ENCODE measurements at regions not wholly inside any gene's neighbourhood (a gene's known extent, or its start where the extent isn't known, plus 50 kb on each side); places are given as distances from the start of the nearest gene placed in this dataset.

DNA sequence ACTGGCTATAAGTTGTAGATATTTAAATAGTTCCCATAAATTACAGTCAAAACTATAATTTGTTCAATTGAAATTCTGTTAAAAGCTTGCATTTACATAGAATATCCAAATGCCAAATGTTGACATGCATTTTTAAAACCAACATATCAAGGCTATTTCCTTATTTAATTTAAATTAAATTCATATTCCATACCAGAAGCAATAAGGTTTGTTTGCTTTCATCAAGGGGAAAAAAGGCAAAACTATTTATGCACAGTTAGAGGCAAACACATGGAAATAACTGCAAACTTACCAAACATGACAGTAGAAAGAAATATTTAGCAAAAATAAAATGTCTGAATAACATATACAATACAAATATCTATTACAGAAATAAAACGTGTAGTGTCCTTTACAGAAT is 1581.2 kb upstream of the TENM4 start:
- DNase-seq (ENCODE audit: low spot score): no peak

DNA sequence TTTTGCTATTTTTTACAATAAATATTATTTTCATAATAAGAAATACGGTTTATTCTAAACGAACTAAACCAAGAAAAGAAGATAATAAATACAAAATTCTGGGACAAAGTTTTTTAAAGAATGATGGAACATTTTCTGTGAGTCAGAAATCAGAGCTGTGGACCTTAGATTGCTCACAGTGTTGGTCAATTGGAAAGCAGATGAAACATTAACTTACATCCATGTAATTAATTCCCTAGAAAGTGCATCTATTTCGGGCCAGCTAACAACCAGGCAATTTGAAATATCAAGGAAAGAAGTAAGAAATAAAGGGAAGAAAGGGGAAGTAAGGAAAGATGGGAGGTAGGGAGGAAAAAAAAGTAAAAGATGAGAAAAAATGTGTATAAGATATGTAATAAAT is 1569.8 kb upstream of the TENM4 start:
- DNase-seq (ENCODE audit: low spot score): no peak

DNA sequence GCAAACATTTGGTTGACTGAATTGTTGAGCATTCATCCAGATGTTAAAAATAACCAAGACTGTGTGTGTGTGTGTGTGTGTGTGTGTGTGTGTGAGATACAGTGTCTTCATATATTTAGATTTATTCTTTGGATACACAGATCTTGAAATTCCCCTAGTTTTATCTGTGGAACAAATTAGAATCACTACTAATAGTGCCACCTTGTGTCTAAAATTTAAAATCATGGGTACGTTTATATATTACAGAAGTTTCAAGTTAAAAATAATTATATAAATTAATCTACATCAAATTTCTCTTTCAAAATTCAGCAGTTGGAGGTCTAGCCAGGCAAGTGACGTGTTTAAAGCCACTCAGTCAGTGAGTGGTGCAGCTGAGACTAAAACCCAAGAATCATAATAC is 1566.2 kb upstream of the TENM4 start:
- no peak for DNase-seq (ENCODE audit: low spot score)

DNA sequence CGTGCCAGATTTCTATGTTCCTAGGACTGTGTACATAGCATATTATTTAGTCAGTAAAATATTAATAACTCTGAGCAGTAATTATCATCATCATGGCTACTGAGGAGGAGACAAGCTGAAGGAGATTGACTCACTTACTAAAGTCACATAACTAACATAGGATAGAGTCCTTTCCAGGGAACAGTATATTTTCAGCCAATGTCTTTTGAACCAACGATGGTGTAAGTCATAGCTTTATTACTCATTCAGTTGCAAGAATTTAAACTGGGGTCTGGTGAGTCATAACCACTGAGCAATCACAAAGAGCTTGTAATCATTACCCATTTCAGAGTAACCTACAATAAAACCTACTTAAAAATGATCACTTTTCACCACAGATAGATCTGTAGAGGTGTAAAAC is 1564.8 kb upstream of the TENM4 start:
- no peak for DNase-seq (ENCODE audit: low spot score)

DNA sequence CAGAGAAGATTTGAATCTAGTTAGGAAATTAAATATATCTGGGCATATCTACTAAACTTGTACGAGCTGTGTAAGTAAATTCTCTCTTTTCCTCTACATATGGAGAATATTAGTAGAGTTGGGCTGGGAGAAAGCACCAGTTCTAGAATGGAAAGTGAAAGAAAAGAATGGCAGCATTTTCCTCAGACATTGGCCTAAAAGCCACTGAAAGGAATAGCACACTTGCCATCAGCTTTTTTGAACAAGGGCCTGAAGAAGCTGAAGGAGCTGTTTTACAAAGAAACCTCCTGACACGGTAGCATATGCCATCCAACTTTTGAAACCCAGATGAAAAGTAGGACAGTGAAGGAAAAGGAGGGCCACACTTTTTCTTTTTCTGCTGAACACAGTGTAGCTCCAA is 1563.7 kb upstream of the TENM4 start:
- no peak for DNase-seq (ENCODE audit: low spot score)

DNA sequence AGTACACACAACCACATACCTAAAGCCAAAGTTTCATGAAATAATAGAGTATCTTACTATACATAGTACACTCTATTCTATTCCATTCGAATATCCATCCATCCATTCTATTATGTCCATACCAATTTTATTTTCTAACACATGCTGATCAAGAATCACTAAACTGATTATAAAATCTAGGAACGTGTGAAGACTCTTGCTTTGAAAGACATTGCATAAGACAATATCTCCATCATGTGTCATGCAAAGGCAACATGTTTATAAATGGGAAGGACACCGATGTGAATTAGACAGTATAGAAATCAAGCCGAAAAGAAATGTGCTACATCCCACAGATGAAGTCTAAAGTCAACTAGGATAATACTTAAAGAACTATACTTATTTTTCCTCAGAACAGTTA is 1561.5 kb upstream of the TENM4 start:
- DNase-seq (ENCODE audit: low spot score): no peak

DNA sequence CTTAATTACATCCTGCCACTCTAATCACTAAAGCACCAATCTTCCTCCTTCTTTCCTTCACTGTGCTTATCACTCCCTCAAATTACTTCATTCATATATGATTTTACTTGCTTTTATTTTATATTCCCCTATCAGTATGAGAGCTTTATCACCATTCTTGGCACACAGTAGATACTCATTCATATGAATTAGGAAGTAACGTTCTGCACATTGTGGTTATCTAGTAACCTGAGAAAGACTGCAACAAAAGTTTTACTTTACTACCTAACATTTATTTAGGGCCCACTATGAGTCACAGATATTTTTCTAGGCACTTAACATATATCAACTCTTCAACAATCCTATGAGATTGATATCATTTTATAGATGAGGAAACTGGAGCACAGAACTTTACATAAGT is 1559.9 kb upstream of the TENM4 start:
- no peak for DNase-seq (ENCODE audit: low spot score)

DNA sequence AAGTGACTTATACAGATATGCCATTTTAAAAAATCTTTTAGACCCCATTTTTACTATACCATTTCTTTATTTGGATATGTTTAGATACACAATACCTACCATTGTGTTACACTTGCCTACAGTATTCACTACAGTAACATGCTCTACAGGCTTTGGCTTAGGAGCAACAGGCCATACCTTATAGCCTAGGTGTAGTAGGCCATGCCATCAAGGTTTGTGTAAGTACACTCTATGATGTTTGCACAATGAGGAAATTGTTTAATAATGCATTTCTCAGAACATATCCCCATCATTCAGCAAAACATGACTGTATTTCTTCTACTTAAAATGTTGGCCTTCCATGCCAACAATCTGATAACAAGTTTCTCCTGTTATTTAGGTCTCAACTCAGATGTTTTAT is 1559.5 kb upstream of the TENM4 start:
- no peak for DNase-seq (ENCODE audit: low spot score)

DNA sequence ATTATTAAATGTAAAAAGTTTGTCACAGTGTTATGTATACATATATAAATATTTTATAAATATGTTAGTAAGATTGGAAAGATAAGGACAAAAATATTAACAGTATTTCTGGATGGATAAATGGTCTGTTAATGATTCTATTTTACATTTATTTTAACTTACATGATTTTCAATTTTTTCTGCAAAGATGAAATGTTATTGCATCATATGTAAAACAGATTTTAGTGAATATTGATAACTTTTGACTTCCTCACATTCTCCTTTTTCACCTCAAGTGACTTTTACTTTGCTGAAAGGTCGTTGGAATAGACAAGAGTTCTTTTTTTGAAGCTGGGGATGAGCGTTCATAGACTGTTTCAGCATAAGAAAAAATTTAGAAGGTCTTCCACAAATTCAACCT is 1554.7 kb upstream of the TENM4 start:
- no peak for DNase-seq (ENCODE audit: low spot score)

DNA sequence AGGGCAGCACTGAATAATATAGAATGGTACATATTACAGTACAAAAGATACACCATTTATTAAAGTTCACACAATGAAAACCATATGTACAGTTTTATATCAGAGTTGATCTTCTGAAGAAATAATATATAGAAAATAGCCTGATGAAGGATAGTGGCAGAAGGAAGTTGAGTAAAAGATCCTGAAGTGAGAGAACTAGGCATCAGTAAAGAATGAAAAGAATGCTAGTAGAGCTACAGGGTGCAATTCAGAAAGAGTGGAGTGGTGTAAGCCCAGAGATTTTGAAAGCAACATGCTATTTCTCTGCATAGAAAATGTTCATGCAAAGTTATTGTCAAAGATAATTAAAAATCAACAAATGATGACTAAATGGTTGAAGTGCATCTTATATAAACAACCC is 1552.7 kb upstream of the TENM4 start:
- no peak for DNase-seq (ENCODE audit: low spot score)

DNA sequence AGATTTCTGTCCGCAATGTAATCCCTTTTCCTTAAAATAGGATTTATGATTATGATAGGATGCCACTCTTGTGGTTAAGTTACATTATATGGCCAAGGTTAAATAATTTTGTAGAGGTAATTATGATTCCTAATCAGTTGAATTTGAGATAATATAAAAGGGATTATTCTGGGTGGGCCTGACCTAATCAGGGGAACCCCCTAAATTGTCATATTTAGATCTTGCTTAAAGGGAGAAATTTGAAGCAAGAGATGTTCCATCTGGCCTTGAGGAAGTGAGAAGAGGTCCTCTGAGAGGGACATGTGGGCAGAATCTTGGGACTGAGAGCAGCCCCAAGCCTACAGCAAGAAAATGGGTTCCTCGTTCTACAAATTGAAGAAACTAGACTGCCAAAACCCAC is 1550.1 kb upstream of the TENM4 start:
- no peak for DNase-seq (ENCODE audit: low spot score)

DNA sequence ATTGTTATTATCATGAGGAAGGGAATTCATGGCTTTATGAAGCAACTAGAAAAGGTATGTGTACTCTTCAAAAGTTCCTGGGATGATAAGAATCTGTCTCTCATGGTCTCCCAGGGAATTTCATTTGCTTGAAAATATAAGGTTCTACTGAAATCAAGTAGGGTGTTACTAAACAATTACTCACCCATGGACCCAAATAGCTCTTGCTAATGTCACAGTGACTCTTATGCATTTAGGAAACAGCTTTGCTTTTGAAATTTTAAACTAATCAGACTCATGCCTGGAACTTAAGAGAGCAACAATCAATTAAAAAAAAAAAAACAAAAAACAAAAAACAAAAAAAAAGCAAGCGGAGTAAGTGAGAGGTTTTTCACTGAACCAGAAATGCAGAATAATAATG is 1546.3 kb upstream of the TENM4 start:
- DNase-seq (ENCODE audit: low spot score): no peak

DNA sequence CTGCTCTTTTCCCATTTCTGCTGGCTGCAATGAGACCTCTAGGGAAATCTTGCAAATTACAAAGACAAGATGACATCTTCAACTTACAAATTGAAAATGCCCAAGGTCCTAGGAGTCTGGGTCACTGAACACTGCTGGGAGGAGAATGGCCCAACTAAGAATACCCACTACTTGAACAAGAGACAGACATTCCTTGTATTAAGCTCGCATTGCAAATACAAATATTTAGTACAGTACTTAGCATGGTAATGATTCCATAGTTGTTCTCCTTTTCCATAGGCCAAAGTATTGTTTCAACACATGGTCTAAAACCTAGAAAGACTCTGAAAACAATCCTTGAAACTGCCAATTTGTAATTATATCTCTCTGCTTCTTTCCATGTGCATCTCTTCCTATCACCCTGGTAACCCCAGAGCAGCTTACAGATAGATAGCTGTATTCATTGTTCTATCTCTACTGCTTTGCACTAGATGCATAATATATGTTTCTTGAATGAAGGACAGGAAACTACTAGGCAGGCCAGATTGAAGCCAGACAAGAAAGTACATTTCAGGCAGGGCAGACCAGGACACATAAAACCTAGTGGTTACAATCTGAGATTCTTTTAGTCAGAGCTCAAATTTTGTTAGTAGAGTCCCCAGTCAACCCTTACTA is 1545.7 kb upstream of the TENM4 start:
- DNase-seq (ENCODE audit: low spot score): no peak

DNA sequence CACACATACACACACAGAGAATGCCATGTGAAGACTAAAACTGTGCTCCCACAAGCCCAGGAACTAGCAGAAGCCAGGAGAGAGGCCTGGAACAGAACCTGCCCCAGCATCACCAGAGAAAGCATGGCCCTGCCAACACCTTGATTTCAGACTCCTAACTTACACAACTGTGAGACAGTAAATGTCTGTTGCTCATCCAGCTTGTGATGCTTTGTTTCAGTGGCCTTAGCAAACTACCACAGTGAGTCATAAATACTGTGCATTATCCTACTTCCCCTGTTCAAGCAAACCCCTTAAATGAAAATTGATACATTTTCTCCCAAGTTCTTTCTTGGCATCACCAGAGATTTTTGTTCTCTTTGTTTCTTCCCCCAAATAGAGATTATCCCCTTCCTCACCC is 1539.4 kb upstream of the TENM4 start:
- DNase-seq (ENCODE audit: low spot score): no peak

DNA sequence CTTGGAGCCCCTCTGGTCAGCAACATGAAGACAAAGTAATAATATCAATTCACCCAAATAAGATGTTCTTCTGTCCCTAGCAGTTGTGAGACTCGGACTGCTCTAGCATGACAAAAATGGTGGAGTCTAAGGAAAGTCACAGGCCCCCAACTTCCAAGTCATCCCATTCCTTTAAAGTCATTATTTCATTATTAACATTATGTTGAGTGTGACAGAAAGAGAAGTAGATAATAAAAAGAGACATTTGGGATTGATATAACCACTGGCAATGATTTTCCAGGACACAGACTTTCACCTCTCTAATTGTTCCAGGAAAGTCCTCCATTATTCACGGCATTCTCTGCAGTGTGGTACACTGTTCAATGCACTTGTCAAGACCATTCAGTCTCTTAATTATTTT is 1533.0 kb upstream of the TENM4 start:
- no peak for DNase-seq (ENCODE audit: low spot score)

DNA sequence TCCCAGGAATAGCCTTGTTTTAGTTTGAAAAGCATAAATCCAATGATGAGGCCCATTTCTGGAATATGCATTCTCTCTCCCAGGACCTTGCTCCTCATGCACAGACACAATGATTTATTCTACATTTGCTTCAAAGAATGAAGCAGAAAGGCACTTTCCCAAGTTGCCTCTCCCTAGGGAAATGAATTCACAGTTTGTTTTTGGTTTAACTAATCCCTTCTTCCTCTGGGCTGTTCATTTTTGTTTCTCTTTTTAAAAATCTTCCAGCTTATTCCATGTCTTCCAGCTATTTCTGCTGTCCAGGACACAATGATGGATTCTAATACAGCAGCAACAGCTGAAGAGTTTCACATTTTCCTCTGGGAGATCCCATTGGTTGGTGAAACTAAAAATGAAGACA is 1529.2 kb upstream of the TENM4 start:
- no peak for DNase-seq (ENCODE audit: low spot score)

DNA sequence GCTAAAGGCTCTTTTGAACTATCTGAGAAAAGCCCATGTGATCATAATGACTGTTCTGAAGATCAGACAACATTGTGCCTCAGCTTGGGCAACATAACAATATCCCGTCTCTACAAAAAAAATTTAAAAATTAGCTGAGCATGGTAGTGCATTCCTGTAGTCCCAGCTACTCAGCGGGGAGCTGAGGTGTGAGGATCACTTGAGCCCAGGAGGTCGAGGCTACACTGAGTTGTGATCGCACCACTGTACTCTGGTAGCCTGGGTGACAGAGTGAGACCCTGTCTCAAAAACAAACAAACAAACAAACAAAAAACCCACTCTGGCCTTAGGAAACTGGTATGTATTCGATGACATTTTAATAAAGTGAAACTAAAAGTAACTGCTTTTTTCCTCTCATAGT is 1526.8 kb upstream of the TENM4 start:
- no peak for DNase-seq (ENCODE audit: low spot score)

DNA sequence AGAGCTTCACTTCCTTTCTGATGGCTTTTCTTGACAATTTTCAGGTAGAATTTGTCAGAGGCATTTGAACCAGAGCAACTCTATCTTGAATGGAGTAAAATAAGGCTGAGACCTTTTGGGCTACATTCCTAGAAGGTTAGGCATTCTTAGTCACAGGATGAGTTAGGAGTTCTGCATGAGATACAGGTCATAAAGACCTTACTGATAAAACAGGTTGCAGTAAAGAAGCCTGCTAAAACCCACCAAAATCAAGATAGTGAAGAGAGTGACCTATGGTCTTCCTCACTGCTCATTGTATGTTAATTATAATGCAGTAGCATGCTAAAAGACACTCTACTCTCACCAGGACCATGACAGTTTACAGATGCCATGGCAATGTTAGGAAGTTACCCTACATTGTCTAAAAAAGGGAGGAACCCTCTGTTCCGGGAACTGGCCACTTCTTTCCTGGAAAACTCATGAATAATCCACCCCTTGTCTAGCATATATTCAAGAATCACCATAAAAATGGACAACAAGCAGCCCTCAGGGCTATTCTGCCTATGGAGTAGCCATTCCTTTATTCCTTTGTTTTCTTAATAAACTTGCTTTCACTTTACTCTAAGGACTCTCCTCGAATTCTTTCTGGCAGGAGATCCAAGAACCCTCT is 1519.7 kb upstream of the TENM4 start:
- DNase-seq (ENCODE audit: low spot score): no peak

DNA sequence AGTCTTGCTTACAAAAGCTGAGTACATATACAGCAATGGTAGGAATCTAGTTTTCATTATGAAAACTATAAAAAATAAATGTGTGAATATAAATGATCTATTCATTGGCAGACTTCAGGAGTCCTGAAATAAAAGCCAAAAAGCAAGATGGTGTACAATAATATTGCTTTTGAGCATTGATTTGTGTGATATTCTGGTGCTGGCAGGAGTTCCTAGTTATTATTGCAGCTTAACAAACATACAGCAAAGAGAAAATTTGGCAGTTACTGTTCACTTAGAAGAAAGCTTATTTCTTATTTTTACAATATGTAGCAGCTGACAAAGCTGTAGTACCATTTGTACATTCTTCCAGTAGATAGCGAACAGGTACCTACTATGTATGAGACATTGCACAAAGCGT is 1518.9 kb upstream of the TENM4 start:
- DNase-seq (ENCODE audit: low spot score): no peak

DNA sequence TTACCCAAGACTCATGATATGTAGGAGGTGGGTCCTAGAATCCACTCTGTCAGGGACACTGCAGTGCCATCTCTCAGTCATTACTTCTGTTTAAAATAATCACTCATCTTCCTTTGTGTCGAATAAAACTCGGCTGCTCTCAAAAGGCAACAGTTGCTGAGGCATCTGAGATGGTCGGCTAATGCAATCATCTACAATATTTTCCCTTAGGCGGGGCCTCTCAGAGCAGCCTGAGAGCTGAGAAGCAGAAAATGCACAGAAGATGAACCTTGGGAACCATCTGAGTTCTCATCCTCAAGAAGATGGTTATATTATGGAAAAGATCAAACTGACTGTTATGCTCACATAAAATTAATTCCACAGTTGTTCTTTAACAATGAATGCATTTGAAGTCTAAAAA is 1518.2 kb upstream of the TENM4 start:
- DNase-seq (ENCODE audit: low spot score): no peak

DNA sequence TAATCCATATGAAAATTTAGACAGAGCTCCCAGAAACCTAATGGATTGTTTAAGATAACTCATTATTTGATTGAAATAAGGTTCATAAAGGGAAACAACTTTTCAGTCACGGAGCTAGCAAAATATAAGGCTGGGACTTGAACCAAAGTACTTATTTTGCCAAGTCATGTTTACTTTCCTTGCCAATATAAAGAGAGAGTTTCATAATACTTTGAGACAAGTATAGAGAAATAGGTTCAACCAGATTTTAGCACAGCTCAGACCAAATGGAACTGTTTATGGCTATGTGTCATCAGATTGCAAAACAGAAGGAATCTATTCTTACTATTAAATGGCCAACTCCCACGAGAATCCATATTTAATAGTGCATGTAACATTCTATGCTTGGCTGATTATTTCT is 1517.5 kb upstream of the TENM4 start:
- DNase-seq (ENCODE audit: low spot score): no peak

DNA sequence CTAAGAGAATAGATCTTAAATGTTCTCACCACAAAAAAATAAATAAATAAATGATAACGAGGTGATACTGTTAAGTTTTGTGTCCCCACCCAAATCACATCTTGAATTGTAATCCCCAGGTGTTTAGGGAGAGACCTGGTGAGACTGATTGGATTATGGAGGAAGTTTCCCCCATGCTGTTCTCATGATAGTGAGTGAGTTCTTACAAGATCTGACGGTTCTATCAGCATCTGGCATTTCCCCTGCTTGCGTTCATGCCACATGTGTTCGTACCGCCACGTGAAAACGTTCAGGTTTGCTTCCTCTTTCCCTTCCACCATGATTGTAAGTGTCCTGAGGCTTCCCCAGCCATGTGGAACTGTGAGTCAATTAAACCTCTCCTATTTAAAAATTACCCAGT is 1514.8 kb upstream of the TENM4 start:
- DNase-seq (ENCODE audit: low spot score): no peak

DNA sequence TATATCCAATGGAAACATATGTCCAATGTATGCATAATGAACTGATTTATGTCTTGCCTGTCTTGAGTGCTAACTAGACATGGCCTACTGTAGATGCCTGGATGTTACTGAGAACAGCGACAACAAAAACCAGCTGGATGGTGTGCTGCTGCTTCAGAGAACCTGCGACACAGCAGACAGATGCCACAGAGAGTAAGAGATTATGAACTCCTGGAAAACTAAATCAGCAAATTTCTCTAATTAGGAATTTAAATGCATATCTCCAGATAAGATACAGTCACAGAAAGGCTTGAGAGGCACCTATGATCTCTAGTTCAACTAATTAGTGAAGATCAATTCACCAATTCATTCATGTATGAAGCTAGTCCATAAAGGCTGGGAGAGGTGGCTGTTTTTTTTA is 1508.0 kb upstream of the TENM4 start:
- no peak for DNase-seq (ENCODE audit: low spot score)

DNA sequence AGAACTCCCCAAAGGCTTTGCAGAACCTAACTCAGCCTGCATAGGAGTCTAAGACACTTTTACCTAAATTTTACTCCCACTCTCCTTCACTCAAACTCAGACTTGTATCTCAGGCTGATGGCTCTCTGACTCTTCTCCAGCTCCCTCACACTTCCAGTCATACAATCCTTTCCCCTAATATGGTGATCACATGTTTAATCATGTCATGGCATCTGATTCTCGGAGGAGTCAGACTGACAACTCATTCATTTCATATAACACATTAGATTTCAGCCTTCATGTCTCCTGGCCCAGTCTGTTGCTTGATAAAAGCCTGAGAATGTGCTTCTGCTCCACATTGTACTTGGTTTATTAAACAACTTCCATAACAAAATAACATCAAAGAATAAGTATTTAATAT is 1503.9 kb upstream of the TENM4 start:
- no peak for DNase-seq (ENCODE audit: low spot score)

DNA sequence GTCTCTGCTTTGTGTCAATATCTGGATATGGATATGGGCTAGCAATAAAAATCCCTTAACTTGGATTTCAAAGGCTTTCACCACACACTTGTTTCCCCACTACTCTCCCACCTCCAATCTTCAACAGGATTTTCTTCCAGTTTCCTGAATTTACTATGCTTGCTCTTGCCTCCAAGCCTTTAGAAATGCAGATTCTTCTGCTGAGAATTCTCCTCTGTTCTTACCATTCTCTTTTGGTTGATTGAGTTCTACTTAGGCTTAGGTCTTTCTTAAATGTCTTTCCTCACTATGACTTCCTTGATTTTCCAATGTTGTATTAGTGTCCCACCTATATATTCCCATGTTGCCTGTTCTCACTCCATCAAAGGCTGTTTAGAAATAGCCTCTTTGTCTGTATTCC is 1502.4 kb upstream of the TENM4 start:
- DNase-seq (ENCODE audit: low spot score): no peak

Measured in HuH-7 (cell line).